Kidney epithelial cell (primary cell): ENCODE measurements at regions not wholly inside any gene's neighbourhood (a gene's known extent, or its start where the extent isn't known, plus 50 kb on each side); places are given as distances from the start of the nearest gene placed in this dataset.

Source experiments
- DNase-seq: peaks from one replicate; pipeline ENCODE4 v3.0.0-alpha.2; 2010; ENCODE audit warnings: low read depth
- H3K27me3 ChIP-seq: 2 replicates; pipeline ENCODE4 v1.6.0; 2011; ENCODE audit warnings: low read length; ENCODE audit not compliant: control insufficient read depth, insufficient read depth
- H3K36me3 ChIP-seq: 2 replicates; pipeline ENCODE4 v1.5.1; 2011; ENCODE audit warnings: low read length; ENCODE audit not compliant: control insufficient read depth, insufficient read depth
- H3K4me3 ChIP-seq: 2 replicates; pipeline ENCODE4 v1.5.1; 2011; ENCODE audit warnings: low read depth, mild to moderate bottlenecking, control low read depth, low read length
- TF ChIP-seq, protein P1 (sequence below): IDR thresholded peaks from 2 replicates; pipeline ENCODE4 v1.5.1; 2011; ENCODE audit warnings: mild to moderate bottlenecking, moderate library complexity, low read length, control low read depth, inconsistent platforms; ENCODE audit not compliant: insufficient read depth, poor library complexity, severe bottlenecking

DNA sequence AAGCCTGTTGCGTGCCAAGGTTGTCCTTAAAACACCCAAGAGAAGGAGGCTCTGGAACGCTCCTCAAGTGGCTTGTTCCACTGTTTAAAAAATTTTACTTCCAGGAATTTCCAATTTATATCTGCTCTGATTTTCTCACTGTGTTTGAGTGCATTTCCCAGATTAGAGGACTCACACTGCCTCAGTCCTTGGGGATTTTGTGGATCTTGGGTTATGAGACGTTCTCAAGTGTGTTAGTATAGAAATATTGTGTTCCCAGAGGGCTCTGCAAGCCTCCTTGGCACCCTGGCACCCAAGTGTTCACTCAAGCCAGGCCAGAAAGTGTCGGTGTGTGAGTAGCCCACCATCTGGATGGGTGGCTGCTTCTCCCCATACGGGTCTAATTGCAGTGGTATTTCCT lies 192.2 kb downstream of the SNX10 start:
- TF ChIP-seq, protein P1, sequence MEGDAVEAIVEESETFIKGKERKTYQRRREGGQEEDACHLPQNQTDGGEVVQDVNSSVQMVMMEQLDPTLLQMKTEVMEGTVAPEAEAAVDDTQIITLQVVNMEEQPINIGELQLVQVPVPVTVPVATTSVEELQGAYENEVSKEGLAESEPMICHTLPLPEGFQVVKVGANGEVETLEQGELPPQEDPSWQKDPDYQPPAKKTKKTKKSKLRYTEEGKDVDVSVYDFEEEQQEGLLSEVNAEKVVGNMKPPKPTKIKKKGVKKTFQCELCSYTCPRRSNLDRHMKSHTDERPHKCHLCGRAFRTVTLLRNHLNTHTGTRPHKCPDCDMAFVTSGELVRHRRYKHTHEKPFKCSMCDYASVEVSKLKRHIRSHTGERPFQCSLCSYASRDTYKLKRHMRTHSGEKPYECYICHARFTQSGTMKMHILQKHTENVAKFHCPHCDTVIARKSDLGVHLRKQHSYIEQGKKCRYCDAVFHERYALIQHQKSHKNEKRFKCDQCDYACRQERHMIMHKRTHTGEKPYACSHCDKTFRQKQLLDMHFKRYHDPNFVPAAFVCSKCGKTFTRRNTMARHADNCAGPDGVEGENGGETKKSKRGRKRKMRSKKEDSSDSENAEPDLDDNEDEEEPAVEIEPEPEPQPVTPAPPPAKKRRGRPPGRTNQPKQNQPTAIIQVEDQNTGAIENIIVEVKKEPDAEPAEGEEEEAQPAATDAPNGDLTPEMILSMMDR, result no peak
- no peaks in the 10 kb centered on the region for H3K36me3 ChIP-seq
- no peak for DNase-seq
- no peaks in the 10 kb centered on the region for H3K27me3 ChIP-seq
- no peak overlapping the region for H3K4me3 ChIP-seq

GRCh38 chr7:26485367-26485934 lies 193.8 kb downstream of the SNX10 start:
- H3K27me3 ChIP-seq, result no peaks in the 10 kb centered on the region
- H3K36me3 ChIP-seq, result no peaks in the 10 kb centered on the region
- DNase-seq, result no peak
- no peak overlapping the region for H3K4me3 ChIP-seq
- TF ChIP-seq, protein P1, result no peak

GRCh38 chr7:26486153-26486552 lies 194.5 kb downstream of the SNX10 start:
- no peak overlapping the region for H3K4me3 ChIP-seq
- TF ChIP-seq, protein P1, result no peak
- H3K27me3 ChIP-seq, result no peaks in the 10 kb centered on the region
- H3K36me3 ChIP-seq, result no peaks in the 10 kb centered on the region
- no peak for DNase-seq

DNA sequence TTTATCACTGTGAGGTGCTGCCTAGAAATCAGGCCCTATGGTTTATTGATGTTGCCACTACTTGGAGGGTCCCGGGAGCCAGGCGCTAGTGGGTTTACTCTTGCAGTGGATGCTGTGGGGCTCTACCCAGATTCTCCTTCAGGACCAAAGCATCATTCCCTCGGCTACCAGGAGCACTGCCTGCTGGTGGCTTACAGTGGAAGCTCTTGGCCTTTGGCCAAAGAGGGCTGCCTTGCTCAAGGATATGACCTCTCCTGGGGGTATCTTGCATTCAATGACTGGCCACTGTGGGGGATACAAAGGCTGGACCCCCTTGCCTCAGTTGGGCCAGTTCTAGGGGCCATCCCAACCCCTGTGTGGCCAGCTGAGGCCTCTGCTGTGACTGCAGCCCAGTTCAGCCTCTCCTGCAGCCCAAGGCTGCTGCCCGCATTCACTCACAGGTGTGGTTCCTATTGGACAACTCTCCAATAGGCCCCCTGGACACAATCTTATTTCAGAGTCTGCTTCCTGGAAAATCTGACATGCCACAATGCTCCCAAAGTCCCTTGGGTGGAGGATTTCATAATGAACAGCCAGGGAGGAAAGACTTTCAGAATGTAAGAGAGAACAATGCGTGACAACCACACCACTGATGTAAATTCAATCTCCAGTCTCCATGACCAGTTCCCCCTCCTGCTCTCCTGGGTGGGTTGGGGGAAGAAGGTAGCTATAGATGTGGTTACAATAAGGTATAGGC lies 196.3 kb downstream of the SNX10 start:
- TF ChIP-seq, protein P1, result no peak
- Histone ChIP-seq H3K27me3 (no peaks in the 10 kb centered on the region), H3K36me3 (no peaks in the 10 kb centered on the region), H3K4me3 (no peak overlapping the region)
- no peak for DNase-seq

GRCh38 chr7:26489391-26489790 lies 197.7 kb downstream of the SNX10 start:
- TF ChIP-seq, protein P1, result no peak
- H3K36me3 ChIP-seq, result no peaks in the 10 kb centered on the region
- no peak overlapping the region for H3K4me3 ChIP-seq
- H3K27me3 ChIP-seq, result no peaks in the 10 kb centered on the region
- DNase-seq, result no peak
